ENCODE measurements at regions not wholly inside any gene's neighbourhood (a gene's known extent, or its start where the extent isn't known, plus 50 kb on each side); places are given as distances from the start of the nearest gene placed in this dataset.
"Not testable (repeated sequence)": the region's sequence is repeated elsewhere in the genome, so short reads cannot be mapped to it uniquely, and the experiment has no call there.

DNA sequence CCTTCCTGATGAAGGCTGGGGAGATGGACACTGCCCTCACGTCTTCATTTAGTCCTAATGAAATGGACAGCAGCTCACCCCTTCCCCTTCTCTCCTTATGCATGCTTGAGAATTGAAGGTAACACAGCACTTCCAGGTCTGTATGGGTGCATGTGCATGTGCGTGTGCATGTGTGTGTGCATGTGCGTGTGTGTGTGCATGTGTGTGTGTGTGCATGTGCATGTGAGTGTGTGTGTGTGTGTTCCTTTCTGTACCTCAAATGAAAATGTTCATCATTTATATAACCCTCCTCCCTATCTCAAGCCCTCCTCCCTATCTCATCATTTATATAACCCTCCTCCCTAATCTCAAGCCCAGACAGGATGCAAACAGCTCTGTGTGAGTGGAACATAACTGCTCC is 444.8 kb downstream of the MAT2B start:
- DNase-seq, result no peak

DNA sequence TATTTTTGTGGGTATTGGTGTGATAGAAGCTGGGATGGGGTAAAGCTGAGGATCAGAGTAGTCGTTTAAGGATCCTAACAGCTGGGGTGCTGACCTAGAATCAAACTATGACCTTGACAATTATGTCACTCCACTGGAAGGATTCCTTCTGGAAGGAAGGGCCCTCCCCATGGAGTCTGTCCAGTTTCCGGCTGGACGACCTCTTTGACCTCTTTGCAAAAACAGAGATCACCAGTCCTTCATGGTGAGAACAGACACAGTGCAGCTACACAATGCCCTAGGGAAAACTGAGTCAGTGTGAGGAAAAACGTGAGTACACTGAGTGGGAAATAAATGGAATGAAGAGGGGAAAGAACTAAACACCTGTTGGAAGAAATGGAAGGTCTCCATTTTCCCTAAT is 445.6 kb downstream of the MAT2B start:
- DNase-seq, result no peak

DNA sequence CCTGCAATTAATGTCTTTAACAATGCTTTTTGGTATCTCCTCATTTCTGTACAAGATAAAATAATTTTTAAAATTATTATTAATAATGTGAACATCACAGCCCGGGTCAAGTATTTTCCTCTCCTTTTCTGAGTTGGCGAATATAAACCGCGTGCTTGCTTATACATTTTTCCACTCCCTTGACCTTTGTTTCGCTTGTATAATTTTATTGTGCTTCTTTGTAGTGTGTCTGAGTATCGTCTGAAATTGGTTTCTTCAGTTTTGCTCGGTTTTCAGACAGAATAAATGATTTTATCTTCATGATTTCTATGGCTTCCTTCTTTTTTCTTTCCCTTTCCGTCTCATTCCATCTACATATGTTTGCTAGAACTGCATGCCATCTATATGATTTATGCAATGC is 448.5 kb downstream of the MAT2B start:
- DNase-seq, result no peak

DNA sequence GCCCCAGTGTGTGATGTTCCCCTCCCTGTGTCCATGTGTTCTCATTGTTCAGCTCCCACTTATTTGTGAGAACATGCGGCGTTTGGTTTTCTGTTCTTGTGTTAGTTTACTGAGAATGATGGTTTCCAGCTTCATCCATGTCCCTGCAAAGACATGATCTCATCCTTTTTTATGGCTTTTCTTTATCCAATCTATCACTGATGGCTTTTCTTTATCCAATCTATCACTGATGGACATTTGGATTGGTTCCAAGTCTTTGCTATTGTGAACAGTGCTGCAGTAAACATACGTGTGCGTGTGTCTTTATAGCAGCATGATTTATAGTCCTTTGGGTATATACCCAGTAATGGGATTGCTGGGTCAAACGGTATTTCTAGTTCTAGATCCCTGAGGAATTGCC is 455.8 kb downstream of the MAT2B start:
- DNase-seq, result not testable (repeated sequence)

DNA sequence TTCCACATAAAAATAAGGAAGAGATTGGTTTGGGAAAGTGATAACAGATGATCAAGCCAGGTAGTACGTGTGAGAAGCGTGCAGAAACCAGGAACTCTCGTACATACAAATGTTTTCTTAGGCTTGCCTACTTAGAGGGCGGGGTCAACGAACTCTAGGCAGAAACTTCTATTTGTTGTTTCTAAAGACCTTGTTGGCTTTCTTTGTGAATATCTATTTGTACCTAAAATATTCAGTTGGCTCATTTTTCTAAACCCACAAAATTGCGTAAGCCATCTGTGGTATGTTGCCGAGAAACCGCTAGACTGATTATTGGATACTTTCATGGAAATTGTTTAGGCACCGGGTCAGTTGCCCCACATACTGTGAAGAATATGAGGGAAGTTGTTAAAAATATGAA is 458.5 kb downstream of the MAT2B start:
- no peak for DNase-seq

DNA sequence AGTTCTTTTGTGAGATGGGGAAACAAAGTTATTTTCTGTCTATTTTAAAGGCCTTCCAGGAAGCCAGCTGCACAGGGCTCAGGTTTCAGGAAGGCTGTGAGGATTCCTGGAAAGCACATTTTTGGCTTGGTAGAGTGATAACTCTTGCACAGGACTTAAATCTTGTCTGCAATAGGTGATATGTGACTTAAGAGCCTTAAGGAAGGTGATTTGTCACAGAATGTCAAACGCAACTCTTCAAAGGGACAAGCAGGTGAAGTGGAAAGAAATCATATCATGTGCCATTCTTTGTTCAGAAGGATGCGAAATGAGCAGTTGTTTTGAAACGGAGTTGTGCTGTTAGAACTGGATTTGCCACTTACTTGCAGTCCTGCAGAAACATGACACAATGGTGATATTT is 459.3 kb downstream of the MAT2B start:
- peak; percentile 57 for DNase-seq

DNA sequence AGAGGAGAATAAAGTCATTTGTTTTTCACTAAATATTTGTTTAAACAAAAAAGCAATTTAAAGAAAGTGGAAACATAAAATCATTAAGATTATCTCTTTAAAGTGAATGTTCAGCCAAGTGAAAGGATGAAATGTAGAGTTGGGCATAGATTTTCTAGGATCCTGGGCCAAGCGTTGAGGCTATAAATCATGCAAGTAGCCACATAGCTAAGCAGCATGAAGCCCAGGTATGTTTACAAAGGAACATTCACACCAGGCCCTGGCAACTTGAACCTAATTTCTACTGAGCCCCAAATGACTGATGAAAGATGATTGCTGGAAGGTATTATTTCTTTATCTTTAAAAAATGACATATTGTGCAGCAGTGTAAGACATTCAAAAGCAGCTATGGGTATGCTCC is 461.8 kb downstream of the MAT2B start:
- no peak for DNase-seq

DNA sequence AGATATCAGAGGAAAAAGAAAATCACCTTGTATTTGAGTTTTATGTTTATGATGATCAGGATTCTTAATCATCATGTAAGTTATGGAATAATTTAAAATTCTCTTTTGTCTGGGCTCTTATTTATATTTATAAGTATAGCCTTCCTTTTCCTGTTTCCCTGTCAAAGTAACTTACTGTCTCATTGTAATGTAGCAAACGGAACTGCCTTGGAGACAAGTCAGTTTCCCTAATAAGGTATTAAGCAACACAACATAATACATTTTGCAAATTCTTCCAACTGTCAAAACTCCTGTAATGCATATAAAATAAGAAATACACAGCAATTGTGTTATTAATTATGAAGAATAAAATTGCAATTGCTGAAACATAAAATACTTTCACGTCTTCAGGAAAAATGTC is 463.2 kb downstream of the MAT2B start:
- DNase-seq, result no peak

DNA sequence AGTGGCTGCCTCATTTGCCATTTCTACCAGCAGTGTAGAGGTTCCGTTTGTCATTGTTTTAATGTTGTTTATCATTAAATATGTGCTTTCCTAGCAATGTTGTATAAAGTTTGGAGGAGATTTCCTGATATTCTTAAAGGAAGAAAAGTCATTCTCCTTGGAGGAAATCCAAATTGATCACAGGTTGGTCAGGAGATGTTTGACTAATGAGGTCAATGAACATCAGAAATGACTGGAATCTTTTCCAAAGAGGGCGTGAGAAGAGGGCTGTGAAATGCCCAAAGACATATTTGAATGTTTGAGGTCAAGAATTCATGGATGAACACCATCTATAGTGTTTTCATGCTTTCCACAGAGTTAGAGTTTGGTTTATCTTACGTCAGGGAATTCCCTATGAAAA is 471.3 kb downstream of the MAT2B start:
- no peak for DNase-seq

DNA sequence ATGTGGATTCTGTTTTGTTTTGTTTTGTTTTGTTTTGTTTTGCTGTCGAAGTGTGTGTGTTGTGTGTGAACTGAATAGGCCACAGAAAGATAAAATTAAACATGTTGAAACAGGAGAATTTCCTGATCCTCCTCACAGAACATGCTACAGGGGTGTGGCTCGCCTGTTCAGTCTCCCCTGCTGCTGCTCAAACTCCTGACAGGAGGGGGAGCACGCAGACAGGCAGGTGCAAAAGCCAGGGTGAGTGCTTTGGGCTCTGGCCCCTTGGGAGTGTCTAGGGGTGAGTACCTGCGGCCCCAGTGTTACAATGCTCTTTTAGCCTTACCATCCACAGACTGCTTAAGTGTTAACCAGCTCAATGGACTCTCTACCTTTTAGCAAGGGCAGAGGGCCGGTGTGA is 473.5 kb downstream of the MAT2B start:
- no peak for DNase-seq

DNA sequence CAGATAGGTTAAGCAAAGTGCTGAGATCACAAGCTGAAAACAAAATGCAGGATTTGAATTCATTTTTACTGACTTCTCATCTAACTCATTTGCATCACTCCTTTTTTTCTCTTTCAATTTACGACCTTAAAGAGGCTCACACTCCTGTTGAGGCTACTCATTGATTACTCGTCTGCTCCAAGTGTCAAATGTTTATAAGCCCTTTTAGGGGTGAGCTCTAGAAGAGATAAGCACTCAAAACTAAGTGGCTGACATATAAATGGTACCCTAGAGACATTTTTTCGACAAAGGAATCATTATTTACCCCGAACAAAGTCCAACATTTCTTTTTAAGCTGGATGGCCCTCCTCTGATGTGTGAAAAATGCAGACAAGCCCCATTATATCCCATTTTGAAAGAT is 483.1 kb downstream of the MAT2B start:
- DNase-seq, result no peak

DNA sequence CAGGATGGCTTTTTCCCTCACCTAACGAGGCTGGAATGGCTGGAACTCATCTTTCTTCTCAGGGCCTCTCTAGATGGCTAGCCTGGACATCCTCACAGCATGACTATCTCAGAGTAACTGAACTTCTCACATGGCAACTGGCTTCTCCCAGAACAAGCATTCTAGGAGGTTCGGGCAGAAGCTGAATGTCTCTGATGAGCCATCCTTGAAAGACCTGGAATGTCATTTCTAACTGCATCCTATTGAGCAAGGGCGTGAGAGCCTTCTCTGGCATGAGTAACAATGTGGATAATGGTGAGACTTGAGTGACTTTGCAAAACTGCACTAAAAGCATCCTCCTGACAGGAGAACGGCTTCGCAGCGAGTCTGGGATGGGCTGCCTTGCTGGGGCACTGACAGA is 487.7 kb downstream of the MAT2B start:
- DNase-seq, result no peak

DNA sequence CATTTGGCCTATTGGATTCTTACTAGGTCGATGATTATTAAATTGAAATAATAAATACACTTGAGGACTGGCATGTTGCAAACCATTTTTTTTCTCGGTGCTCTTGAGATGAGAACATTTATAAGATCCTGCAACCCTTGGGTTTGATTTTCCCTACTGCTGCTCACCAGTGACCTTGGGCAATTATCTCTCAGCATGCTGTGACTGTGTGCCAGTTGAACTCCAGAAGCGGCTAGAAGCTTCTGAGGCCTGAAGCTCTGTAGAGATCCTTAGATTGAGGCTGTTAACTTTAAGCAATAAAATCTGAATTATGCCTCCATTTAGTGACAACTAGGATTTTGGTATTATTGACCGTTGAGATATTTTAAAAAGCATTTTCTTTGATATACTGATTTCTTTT is 489.8 kb downstream of the MAT2B start:
- no peak for DNase-seq

DNA sequence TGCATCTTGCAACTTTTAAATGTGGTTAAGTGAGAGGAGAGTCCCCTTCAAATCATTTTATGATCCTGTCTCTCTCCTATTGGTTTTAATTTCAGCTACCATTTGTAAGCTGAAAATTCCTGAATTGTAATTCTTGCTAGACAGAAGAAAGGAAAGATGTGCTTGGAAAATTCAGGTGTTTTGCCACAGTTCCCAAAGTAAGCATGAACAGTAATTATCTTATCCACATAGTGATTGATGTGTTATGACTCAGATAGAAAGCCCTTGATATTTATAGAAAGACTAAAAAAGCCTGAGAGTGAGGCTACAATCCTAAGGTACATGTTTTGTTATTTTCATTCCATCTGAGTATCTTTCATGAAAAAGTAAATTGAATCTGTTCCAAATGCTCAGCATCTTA is 492.5 kb downstream of the MAT2B start:
- no peak for DNase-seq

DNA sequence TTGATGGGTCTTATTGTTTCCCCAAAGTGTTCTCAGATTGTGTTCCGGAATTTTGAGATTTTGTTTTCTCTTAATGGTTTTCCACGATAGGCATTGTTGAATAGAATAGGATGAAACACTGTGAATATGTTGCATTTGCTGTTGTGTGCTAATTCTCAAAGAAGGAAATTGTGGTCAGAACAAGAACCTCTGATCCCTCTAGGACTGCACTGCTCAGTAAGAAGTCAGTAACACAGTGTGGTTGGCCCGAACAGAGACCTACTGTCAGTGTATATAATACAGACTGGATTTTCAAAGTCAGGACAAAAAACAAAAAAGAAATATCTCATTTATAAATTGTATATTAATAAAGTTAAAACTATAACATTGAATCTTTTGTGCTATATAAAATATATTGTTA is 494.8 kb downstream of the MAT2B start:
- DNase-seq, result no peak

DNA sequence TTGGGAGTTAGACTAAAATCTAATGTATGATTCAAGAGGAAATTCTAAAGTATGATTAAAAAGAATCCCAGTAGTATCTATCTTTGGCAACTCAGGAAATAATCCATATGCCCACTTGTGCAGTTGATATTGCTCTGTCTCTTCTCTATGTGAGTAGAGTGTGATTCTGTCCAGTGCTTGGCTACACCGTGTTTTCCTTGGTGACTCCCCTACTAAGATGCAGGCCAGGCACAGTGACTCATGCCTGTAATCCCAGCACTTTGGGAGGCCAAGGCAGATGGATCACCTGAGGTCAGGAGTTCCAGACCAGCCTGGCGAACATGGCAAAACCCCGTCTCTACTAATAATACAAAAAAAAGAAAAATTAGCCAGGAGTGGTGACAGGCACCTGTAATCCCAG is 495.4 kb downstream of the MAT2B start:
- DNase-seq, result no peak

DNA sequence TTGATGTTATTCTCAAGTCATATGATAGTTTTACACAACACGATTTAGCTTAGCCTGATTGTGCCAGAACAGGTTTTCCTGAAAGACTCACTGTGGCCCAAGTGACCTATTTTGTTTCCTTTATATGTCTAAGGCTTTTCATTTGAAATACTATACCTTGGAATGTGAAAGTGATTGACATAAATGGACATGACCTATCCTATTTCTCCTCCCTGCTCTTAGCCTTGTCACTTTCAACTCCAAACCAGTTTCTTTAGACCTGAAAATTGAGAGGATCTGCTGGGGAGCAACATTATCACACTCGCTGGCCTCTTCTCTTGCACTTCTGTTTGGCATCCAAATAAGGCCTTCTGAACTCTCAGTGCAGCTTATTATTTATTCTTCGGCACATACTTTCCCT is 496.8 kb downstream of the MAT2B start:
- no peak for DNase-seq

DNA sequence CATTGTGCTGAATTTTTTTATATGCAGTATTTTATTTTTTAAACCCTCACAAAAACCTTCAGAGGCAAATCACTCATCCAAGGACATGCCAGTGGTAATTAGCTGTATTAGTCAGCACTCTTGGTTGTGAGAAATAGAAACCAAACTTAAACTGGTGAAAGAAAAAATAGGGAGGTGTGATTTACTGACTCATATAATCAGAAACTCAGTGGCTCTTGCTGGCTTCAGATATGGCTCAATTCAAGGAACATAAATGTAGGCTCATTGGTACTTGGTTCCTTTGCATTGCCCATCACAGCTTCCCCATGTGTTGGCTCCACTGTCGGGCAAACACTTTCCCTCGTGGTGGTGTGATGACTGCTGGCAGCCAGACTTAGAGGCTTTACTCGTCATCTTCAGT is 497.2 kb downstream of the MAT2B start:
- DNase-seq, result no peak

DNA sequence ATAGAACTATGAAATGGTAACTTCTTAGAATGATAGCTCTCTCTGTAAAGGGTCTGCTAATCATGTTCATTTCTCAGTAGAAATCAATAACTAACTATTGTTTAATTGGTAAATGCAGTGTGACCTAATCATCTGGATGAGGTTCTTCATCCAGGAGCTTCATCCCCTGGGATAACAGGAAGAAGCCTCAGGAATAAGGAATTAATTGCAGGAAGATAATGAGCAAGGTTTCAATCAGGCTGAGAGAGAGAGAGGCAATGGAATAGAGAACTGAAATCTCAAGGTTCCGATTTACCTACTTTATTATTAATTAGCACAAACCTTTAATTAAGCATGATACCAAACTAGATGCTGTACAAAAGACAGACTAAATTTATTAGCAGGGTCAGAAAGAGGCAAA is 499.7 kb downstream of the MAT2B start:
- DNase-seq, result no peak

DNA sequence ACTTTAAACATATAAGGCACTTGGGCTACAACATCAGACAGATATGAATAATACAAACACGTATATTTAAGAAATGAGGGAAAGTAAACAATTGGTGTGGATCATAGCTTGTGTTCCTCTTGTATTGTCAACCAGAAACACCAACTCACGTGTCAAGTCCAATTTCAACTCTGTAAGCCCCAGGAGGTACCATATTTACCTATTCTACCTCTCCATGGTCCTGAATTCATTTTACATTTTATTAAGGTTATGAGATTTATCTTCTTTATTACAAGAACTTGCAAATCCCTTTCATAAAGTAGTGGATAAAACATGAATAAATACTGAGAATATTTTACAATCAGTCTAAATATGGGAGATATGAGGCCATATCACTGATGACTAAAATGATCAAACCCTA is 501.6 kb downstream of the MAT2B start:
- no peak for DNase-seq

DNA sequence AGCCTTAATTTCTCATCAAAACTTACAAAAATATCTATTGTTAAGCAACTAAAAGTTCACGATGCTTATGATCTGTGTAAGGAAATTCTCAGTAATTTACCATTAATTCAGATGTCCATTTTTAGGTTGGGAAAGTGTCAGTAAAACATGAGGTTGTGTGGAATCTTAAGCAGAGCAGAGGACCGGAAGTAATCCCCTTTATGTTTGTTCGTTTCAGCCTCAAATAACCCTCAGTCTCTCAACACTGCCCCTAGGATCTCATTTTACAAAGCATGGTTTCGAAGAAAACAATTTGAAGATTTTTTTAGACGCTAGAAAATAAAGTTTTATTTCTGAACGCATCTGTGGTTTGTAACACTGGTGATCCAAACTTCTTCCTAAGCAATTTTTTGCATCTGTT is 504.2 kb downstream of the MAT2B start:
- DNase-seq, result no peak

DNA sequence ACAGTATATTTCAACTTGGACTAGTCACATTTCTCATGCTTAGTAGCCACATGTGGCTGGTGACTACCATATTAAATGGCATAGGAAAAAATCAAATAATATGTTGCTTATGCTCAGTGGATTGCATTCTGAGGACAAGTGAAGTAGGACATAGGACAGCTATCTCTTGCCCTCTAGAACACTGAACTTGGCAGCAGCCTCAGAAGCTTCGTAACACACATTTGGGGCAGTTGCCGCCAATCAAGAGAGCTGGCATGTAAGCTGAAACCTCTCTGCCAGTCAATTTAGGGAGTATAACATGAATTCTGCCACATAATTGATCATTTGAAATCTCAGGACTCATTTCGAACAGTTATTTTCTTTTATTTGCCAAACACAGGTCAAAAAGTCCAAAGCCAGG is 505.5 kb downstream of the MAT2B start:
- no peak for DNase-seq

DNA sequence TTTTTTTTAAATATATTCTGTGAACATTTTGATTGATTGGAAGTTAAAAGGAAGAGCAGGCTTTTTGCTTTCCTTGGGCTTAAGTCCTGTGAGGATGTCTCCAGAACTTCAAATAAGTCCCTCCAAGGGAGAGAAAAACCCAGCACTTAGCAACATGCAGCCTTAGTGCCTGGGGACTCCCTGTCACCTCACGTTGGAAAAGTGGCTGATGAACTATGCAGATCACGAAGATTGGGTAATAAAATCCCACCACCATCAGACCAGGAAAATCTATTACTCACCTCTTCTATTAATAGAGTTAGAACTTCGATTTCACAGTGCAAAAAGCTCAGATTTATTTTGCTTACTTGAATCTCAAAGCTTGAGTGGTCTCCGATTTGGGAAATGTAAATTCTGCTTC is 507.0 kb downstream of the MAT2B start:
- no peak for DNase-seq

DNA sequence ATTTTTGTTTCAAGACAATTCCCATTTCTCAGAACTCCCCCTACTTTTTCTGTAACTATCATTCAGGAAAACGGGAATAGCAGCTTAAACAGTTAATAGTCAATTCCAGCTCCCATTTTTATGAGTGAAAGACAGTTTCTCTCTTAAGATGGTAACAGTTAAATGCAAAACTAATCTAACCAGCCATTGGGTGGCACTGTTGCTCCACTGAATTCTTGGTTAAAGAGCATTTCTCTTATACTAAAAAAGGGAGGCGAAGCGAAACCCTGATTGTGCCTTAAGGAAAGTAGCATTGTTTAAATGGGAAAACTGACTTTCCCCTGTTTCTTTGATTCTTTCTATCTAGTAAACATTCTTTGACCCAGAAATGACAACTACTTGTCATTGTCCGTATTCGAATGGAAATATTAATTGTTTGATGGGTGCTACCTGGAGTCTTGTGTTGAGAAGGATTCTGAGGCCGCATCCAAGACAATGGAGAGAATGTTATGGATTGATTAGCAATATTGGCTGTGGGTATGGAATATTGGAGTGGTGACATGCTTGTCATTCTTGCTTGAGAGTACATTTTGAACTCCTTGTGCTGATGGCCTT is 507.8 kb downstream of the MAT2B start:
- peak; percentile 70 for DNase-seq

DNA sequence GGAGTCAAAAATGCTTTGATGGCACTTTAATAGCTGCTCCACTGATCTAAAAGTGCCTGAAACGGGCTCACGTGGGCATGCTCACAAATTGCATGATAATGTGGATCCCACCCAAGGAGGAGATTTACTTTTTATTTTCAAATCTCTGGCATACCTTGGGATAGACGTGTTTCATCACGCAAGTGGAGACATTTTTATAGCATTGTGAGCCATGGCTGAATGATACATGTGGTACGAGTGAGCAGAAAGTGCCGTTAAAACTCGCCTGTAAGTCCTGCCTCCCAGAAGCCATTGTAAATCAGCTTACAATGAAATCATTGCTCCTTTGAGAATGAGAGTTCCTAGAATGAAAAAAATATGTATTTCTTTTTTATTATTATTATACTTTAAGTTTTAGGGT is 514.7 kb downstream of the MAT2B start:
- DNase-seq, result no peak

Measured in muscle of arm (tissue), 1 donor.